Endothelial cell (in vitro differentiated cells): ENCODE measurements at regions not wholly inside any gene's neighbourhood (a gene's known extent, or its start where the extent isn't known, plus 50 kb on each side); places are given as distances from the start of the nearest gene placed in this dataset.

ENCODE experiments used
- DNase-seq: peaks from one replicate; pipeline ENCODE4 v3.0.0; 2021; ENCODE audit warnings: low spot score
- H3K27ac Mint-ChIP-seq: one replicate; pipeline ENCODE4 v1.8.0; 2021; ENCODE audit warnings: mixed read lengths, inconsistent platforms; ENCODE audit not compliant: unreplicated experiment
- H3K27me3 Mint-ChIP-seq: one replicate; pipeline ENCODE4 v1.8.0; 2021; ENCODE audit warnings: mild to moderate bottlenecking, moderate library complexity, mixed read lengths, inconsistent platforms; ENCODE audit not compliant: unreplicated experiment
- H3K36me3 Mint-ChIP-seq: one replicate; pipeline ENCODE4 v1.8.0; 2021; ENCODE audit warnings: mild to moderate bottlenecking, low read depth, mixed read lengths, inconsistent platforms; ENCODE audit not compliant: unreplicated experiment
- H3K4me1 Mint-ChIP-seq: one replicate; pipeline ENCODE4 v1.8.0; 2021; ENCODE audit warnings: mild to moderate bottlenecking, mixed read lengths, inconsistent platforms; ENCODE audit not compliant: unreplicated experiment
- H3K4me3 Mint-ChIP-seq: one replicate; pipeline ENCODE4 v1.8.0; 2021; ENCODE audit warnings: mild to moderate bottlenecking, mixed read lengths, inconsistent platforms; ENCODE audit not compliant: unreplicated experiment
- H3K9me3 Mint-ChIP-seq: one replicate; pipeline ENCODE4 v1.8.0; 2021; ENCODE audit warnings: mixed read lengths, inconsistent platforms; ENCODE audit not compliant: unreplicated experiment
- CTCF ChIP-seq: fragments of 200-600 bp; sonication (generic); IDR thresholded peaks from one replicate; pipeline ENCODE4 v1.5.0; 2021; ENCODE audit warnings: antibody characterized with exemption; ENCODE audit not compliant: unreplicated experiment

GRCh38 chr4:63729519-63729918, 679.7 kb downstream of the TECRL start:
- no peak overlapping the region for H3K4me3 Mint-ChIP-seq
- no peaks in the 10 kb centered on the region for H3K9me3 Mint-ChIP-seq
- no peak for TF ChIP-seq CTCF
- no peak overlapping the region for H3K27ac Mint-ChIP-seq
- H3K36me3 Mint-ChIP-seq = no peaks in the 10 kb centered on the region
- DNase-seq = no peak
- H3K4me1 Mint-ChIP-seq = peaks cover 9% of the 10 kb centered on the region
- no peaks in the 10 kb centered on the region for H3K27me3 Mint-ChIP-seq

- TF ChIP-seq CTCF = no peak
- H3K27ac Mint-ChIP-seq = peak overlapping the region; percentile 86
- H3K4me3 Mint-ChIP-seq = no peak overlapping the region
- H3K36me3 Mint-ChIP-seq = no peaks in the 10 kb centered on the region
- peaks cover 9% of the 10 kb centered on the region for H3K4me1 Mint-ChIP-seq
- H3K9me3 Mint-ChIP-seq = no peaks in the 10 kb centered on the region
- no peaks in the 10 kb centered on the region for H3K27me3 Mint-ChIP-seq
- DNase-seq = peak; percentile 18
Measured at GRCh38 chr4:63728480-63729177, 680.6 kb downstream of the TECRL start.

GRCh38 chr4:63717384-63717783, 691.9 kb downstream of the TECRL start:
- Mint-ChIP-seq H3K36me3 (no peaks in the 10 kb centered on the region), H3K27ac (no peak overlapping the region), H3K27me3 (no peaks in the 10 kb centered on the region), H3K9me3 (no peaks in the 10 kb centered on the region), H3K4me3 (no peak overlapping the region), H3K4me1 (no peaks in the 10 kb centered on the region)
- peak; percentile 56 for TF ChIP-seq CTCF
- DNase-seq = no peak

GRCh38 chr4:63708661-63709060, 700.6 kb downstream of the TECRL start:
- no peaks in the 10 kb centered on the region for H3K4me1 Mint-ChIP-seq
- H3K27ac Mint-ChIP-seq = no peak overlapping the region
- no peaks in the 10 kb centered on the region for H3K9me3 Mint-ChIP-seq
- no peaks in the 10 kb centered on the region for H3K27me3 Mint-ChIP-seq
- no peak for TF ChIP-seq CTCF
- DNase-seq = no peak
- no peaks in the 10 kb centered on the region for H3K36me3 Mint-ChIP-seq
- no peak overlapping the region for H3K4me3 Mint-ChIP-seq

- Mint-ChIP-seq H3K27me3 (no peaks in the 10 kb centered on the region), H3K4me1 (no peaks in the 10 kb centered on the region), H3K4me3 (no peak overlapping the region), H3K36me3 (no peaks in the 10 kb centered on the region), H3K27ac (no peak overlapping the region), H3K9me3 (no peaks in the 10 kb centered on the region)
- DNase-seq = no peak
- TF ChIP-seq CTCF = no peak
Measured at GRCh38 chr4:63700569-63700968, 708.7 kb downstream of the TECRL start.
